H9 (cell line): ENCODE measurements at regions not wholly inside any gene's neighbourhood (a gene's known extent, or its start where the extent isn't known, plus 50 kb on each side); places are given as distances from the start of the nearest gene placed in this dataset.
A peak's percentile ranks its signal among the peaks of the same experiment; 100 is the strongest.

Experiments used
- DNase-seq: peaks from one replicate; pipeline ENCODE4 v3.0.0-alpha.2; 2017
- H2AFZ ChIP-seq: one replicate; pipeline ENCODE4 v1.6.1; 2013; ENCODE audit warnings: mild to moderate bottlenecking, low read length, control low read depth, moderate library complexity
- H2AK5ac ChIP-seq: 2 replicates; pipeline ENCODE4 v1.6.1; 2013; ENCODE audit warnings: low read length, control low read depth, mixed read lengths; ENCODE audit not compliant: insufficient read length
- H2BK120ac ChIP-seq: one replicate; pipeline ENCODE4 v1.6.1; 2013; ENCODE audit warnings: low read depth, mild to moderate bottlenecking, low read length, control low read depth, inconsistent platforms; ENCODE audit not compliant: poor library complexity, severe bottlenecking
- H2BK12ac ChIP-seq: 2 replicates; pipeline ENCODE4 v1.6.1; 2013; ENCODE audit warnings: low read length, control low read depth, mixed read lengths, low read depth; ENCODE audit not compliant: insufficient read length
- H2BK15ac ChIP-seq: 2 replicates; pipeline ENCODE4 v1.6.1; 2013; ENCODE audit warnings: low read depth, low read length, control low read depth
- H2BK20ac ChIP-seq: one replicate; pipeline ENCODE4 v1.6.1; 2013; ENCODE audit warnings: low read depth, mild to moderate bottlenecking, low read length, control low read depth, inconsistent platforms; ENCODE audit not compliant: poor library complexity, severe bottlenecking
- H2BK5ac ChIP-seq: 2 replicates; pipeline ENCODE4 v1.6.1; 2013; ENCODE audit warnings: low read length, control low read depth, mixed read lengths; ENCODE audit not compliant: insufficient read length
- H3K14ac ChIP-seq: 2 replicates; pipeline ENCODE4 v1.6.1; 2013; ENCODE audit warnings: low read length, control low read depth; ENCODE audit not compliant: insufficient read depth
- H3K18ac ChIP-seq: 2 replicates; pipeline ENCODE4 v1.6.1; 2013; ENCODE audit warnings: low read depth, mild to moderate bottlenecking, mixed read lengths, low read length, control low read depth; ENCODE audit not compliant: insufficient read length
- H3K23ac ChIP-seq: 2 replicates; pipeline ENCODE4 v1.6.1; 2013; ENCODE audit warnings: low read length, control low read depth, mixed read lengths, low read depth; ENCODE audit not compliant: insufficient read length
- H3K23me2 ChIP-seq: 2 replicates; pipeline ENCODE4 v1.6.1; 2013; ENCODE audit warnings: low read depth, mild to moderate bottlenecking, mixed read lengths, low read length, control low read depth; ENCODE audit not compliant: insufficient read length, poor library complexity, severe bottlenecking
- H3K27ac ChIP-seq: 2 replicates; pipeline ENCODE4 v1.5.1; 2013; ENCODE audit warnings: low read length, control low read depth, mixed read lengths, low read depth; ENCODE audit not compliant: insufficient read length
- H3K27me3 ChIP-seq: 2 replicates; pipeline ENCODE4 v1.6.1; 2013; ENCODE audit warnings: low read length, control low read depth, inconsistent platforms; ENCODE audit not compliant: insufficient read depth
- H3K4ac ChIP-seq: 2 replicates; pipeline ENCODE4 v1.6.1; 2013; ENCODE audit warnings: low read depth, mild to moderate bottlenecking, control low read depth, inconsistent platforms, low read length, moderate library complexity
- H3K4me1 ChIP-seq: 2 replicates; pipeline ENCODE4 v1.6.1; 2013; ENCODE audit warnings: low read length, control low read depth, inconsistent platforms; ENCODE audit not compliant: insufficient read depth
- H3K4me2 ChIP-seq: 2 replicates; pipeline ENCODE4 v1.6.1; 2013; ENCODE audit warnings: low read length, control low read depth, mixed read lengths; ENCODE audit not compliant: insufficient read length, insufficient read depth
- H3K56ac ChIP-seq: 2 replicates; pipeline ENCODE4 v1.6.1; 2013; ENCODE audit warnings: low read depth, mild to moderate bottlenecking, mixed read lengths, low read length, control low read depth; ENCODE audit not compliant: insufficient read length
- H3K79me1 ChIP-seq: 2 replicates; pipeline ENCODE4 v1.6.1; 2013; ENCODE audit warnings: low read depth, mild to moderate bottlenecking, moderate library complexity, low read length, control low read depth, inconsistent platforms; ENCODE audit not compliant: insufficient read depth, poor library complexity, severe bottlenecking
- H3K79me2 ChIP-seq: 2 replicates; pipeline ENCODE4 v1.6.1; 2013; ENCODE audit warnings: low read length, control low read depth, inconsistent platforms; ENCODE audit not compliant: insufficient read depth
- H3K9ac ChIP-seq: 2 replicates; pipeline ENCODE4 v1.6.1; 2013; ENCODE audit warnings: low read length, control low read depth, mixed read lengths; ENCODE audit not compliant: insufficient read length; ENCODE audit errors: extremely low read depth
- H3K9me3 ChIP-seq: one replicate; pipeline ENCODE4 v1.6.1; 2013; ENCODE audit warnings: low read depth, low read length, inconsistent platforms; ENCODE audit not compliant: control insufficient read depth
- H3T11ph ChIP-seq: one replicate; pipeline ENCODE4 v1.6.1; 2013; ENCODE audit warnings: mild to moderate bottlenecking, low read length, control low read depth, inconsistent platforms
- H4K20me1 ChIP-seq: one replicate; pipeline ENCODE4 v1.6.1; 2013; ENCODE audit not compliant: control insufficient read depth, insufficient read length, insufficient read depth
- H4K5ac ChIP-seq: 2 replicates; pipeline ENCODE4 v1.6.1; 2013; ENCODE audit warnings: low read depth, mild to moderate bottlenecking, mixed read lengths, low read length, control low read depth; ENCODE audit not compliant: insufficient read length
- H4K8ac ChIP-seq: replicated peaks from 2 replicates; pipeline ENCODE4 v1.6.1; 2013; ENCODE audit warnings: low read length, control low read depth, mixed read lengths, low read depth; ENCODE audit not compliant: insufficient read length
- H4K91ac ChIP-seq: 2 replicates; pipeline ENCODE4 v1.6.1; 2013; ENCODE audit warnings: low read depth, mild to moderate bottlenecking, moderate library complexity, mixed read lengths, low read length, control low read depth; ENCODE audit not compliant: insufficient read length
- H3K27ac Mint-ChIP-seq, 3 experiments: 2 replicates in 2 of 3; 3 replicates in 1 of 3; pipeline ENCODE4 v1.8.0; 2020 to 2021; ENCODE audit warnings: mixed read lengths in 3 of 3, mild to moderate bottlenecking in 1 of 3, moderate library complexity in 1 of 3
- H3K27me3 Mint-ChIP-seq: 2 replicates; pipeline ENCODE4 v1.8.0; 2021; ENCODE audit warnings: low read depth, mild to moderate bottlenecking, moderate library complexity, mixed read lengths
- H3K36me3 Mint-ChIP-seq, 3 experiments: 2 replicates in 2 of 3; 3 replicates in 1 of 3; pipeline ENCODE4 v1.8.0; 2020 to 2021; ENCODE audit warnings: low read depth in 3 of 3, mixed read lengths in 3 of 3; ENCODE audit not compliant: insufficient read depth in 1 of 3
- H3K4me1 Mint-ChIP-seq, 2 experiments: 2 replicates each; pipeline ENCODE4 v1.8.0; 2020; ENCODE audit warnings: mixed read lengths in 2 of 2
- H3K4me3 Mint-ChIP-seq, 2 experiments: 2 replicates in 1 of 2; 3 replicates in 1 of 2; pipeline ENCODE4 v1.8.0; 2020 to 2021; ENCODE audit warnings: mild to moderate bottlenecking in 2 of 2, mixed read lengths in 2 of 2, moderate library complexity in 1 of 2
- H3K9me3 Mint-ChIP-seq, 2 experiments: 2 replicates in 1 of 2; 3 replicates in 1 of 2; pipeline ENCODE4 v1.8.0; 2020; ENCODE audit warnings: mild to moderate bottlenecking in 2 of 2, mixed read lengths in 2 of 2, moderate library complexity in 1 of 2
- CTCF ChIP-seq: fragments of 200-600 bp; sonication (generic); conservative IDR thresholded peaks from 3 replicates; pipeline ENCODE4 v1.8.0; 2021; ENCODE audit warnings: antibody characterized with exemption, mild to moderate bottlenecking

DNA sequence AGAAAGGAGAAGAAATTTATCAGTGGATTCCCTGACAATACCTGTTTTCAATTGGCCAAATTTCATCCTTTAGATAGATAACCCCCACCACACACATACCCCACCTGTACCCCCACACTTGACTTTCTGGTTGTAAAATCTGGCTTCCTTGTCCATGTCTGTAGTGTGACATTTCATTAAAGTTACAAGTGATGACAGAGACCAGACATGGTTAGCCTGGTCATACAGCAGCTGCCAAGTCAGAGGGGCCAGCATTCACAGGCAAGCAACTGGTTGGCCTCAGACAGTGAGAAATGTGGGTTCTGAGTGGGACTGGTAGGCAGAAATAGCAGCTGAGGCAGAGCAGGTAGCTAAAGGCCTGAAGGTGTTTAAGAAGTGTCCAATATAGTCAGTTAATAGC is 238.6 kb upstream of the SOX14 start:
- Histone ChIP-seq H2BK12ac (no peak overlapping the region), H2BK15ac (no peak overlapping the region), H3K23me2 (no peaks in the 10 kb centered on the region), H3K23ac (no peak overlapping the region), H3K4me1 (no peaks in the 10 kb centered on the region; the same call in none of the 2 replicates), H4K20me1 (no peaks in the 10 kb centered on the region), H2BK20ac (no peak overlapping the region), H3T11ph (no peak overlapping the region), H3K4me2 (no peak overlapping the region), H3K9ac (no peak overlapping the region), H4K91ac (no peak overlapping the region), H2BK5ac (no peak overlapping the region), H2AFZ (no peak overlapping the region), H4K5ac (no peak overlapping the region), H3K18ac (no peak overlapping the region), H4K8ac (no peak overlapping the region), H3K27ac (no peak overlapping the region), H2BK120ac (no peak overlapping the region), H3K79me2 (no peaks in the 10 kb centered on the region), H2AK5ac (no peak overlapping the region), H3K9me3 (no peaks in the 10 kb centered on the region), H3K56ac (no peak overlapping the region), H3K27me3 (no peaks in the 10 kb centered on the region), H3K14ac (no peak overlapping the region), H3K4ac (no peak overlapping the region), H3K79me1 (no peaks in the 10 kb centered on the region)
- no peaks in the 10 kb centered on the region for H3K9me3 Mint-ChIP-seq
- H3K4me1 Mint-ChIP-seq, result peaks cover 14 to 17% of the 10 kb centered on the region in 2 experiments
- peak overlapping the region in 1 of 3 experiments; percentile 36; a peak in 1 of 7 replicates for H3K27ac Mint-ChIP-seq
- no peak overlapping the region for H3K4me3 Mint-ChIP-seq
- H3K36me3 Mint-ChIP-seq, result no peaks in the 10 kb centered on the region
- no peak for TF ChIP-seq CTCF
- no peak for DNase-seq
- H3K27me3 Mint-ChIP-seq, result peaks cover under 1% of the 10 kb centered on the region; the same call in 1 of the 2 replicates
